Neural crest cell (in vitro differentiated cells): ENCODE measurements at regions not wholly inside any gene's neighbourhood (a gene's known extent, or its start where the extent isn't known, plus 50 kb on each side); places are given as distances from the start of the nearest gene placed in this dataset.

Source experiments
- DNase-seq: peaks from one replicate; pipeline ENCODE4 v3.0.0; 2021; ENCODE audit warnings: low read depth, mixed read lengths, low spot score
- H3K27ac Mint-ChIP-seq: one replicate; pipeline ENCODE4 v1.8.0; 2021; ENCODE audit warnings: mild to moderate bottlenecking, mixed read lengths; ENCODE audit not compliant: unreplicated experiment
- H3K27me3 Mint-ChIP-seq: 2 replicates; pipeline ENCODE4 v1.8.0; 2021; ENCODE audit warnings: low read depth, mild to moderate bottlenecking, mixed read lengths
- H3K36me3 Mint-ChIP-seq: 2 replicates; pipeline ENCODE4 v1.8.0; 2021; ENCODE audit warnings: low read depth, mild to moderate bottlenecking, mixed read lengths
- H3K4me1 Mint-ChIP-seq: 2 replicates; pipeline ENCODE4 v1.8.0; 2021; ENCODE audit warnings: mixed read lengths
- H3K4me3 Mint-ChIP-seq: one replicate; pipeline ENCODE4 v1.8.0; 2021; ENCODE audit warnings: mild to moderate bottlenecking, mixed read lengths
- H3K9me3 Mint-ChIP-seq: 2 replicates; pipeline ENCODE4 v1.8.0; 2021; ENCODE audit warnings: mixed read lengths
- TF ChIP-seq, protein P1 (sequence below): fragments of 200-600 bp; sonication (generic); conservative IDR thresholded peaks from 2 replicates; pipeline ENCODE4 v1.5.0; 2021; ENCODE audit warnings: antibody characterized with exemption, mild to moderate bottlenecking

DNA sequence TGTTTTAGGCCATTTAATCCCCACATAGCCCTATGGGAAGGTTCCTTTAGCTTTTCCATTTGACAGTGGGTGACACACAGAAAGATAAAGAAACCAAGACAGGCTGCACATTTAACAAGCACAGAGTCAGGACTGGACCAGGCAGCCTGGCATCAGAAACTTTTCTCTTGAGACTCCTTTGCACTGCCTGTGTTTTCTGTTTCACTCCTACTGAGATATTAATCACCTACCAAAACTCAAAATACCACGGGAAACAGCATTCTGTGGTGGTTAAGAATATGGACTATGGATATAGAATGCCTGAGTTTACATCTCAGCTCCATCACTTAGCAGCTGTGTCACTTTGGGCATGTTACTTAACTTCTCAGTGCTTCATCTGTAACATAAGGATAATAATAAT, 73.3 kb downstream of the CTAGE1 start:
- H3K4me1 Mint-ChIP-seq, result peaks cover 39% of the 10 kb centered on the region
- H3K27me3 Mint-ChIP-seq, result peaks cover 48% of the 10 kb centered on the region
- no peak for DNase-seq
- no peak overlapping the region for H3K27ac Mint-ChIP-seq
- H3K9me3 Mint-ChIP-seq, result no peaks in the 10 kb centered on the region
- TF ChIP-seq, protein P1, sequence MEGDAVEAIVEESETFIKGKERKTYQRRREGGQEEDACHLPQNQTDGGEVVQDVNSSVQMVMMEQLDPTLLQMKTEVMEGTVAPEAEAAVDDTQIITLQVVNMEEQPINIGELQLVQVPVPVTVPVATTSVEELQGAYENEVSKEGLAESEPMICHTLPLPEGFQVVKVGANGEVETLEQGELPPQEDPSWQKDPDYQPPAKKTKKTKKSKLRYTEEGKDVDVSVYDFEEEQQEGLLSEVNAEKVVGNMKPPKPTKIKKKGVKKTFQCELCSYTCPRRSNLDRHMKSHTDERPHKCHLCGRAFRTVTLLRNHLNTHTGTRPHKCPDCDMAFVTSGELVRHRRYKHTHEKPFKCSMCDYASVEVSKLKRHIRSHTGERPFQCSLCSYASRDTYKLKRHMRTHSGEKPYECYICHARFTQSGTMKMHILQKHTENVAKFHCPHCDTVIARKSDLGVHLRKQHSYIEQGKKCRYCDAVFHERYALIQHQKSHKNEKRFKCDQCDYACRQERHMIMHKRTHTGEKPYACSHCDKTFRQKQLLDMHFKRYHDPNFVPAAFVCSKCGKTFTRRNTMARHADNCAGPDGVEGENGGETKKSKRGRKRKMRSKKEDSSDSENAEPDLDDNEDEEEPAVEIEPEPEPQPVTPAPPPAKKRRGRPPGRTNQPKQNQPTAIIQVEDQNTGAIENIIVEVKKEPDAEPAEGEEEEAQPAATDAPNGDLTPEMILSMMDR, result no peak
- H3K36me3 Mint-ChIP-seq, result no peaks in the 10 kb centered on the region
- no peak overlapping the region for H3K4me3 Mint-ChIP-seq

DNA sequence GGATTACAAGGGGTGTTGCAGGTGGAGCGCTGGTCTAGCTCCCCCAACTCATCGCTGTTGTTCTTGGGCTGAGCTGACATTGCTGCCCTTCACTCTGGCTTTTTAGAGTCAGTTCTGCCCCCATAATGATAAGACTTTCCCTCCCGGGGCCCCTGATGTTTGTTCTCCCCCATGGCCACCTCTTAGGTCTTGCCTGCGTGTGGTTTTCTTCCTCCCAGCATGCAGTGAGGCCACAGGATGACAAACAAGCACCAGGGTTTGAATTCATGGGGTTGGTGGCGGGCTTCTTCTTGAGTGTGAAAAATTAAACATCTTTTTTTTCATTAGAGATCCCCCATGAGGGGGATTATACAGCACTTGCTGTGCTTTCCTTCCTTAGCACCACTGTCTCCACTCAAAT, 74.1 kb downstream of the CTAGE1 start:
- Mint-ChIP-seq H3K27ac (no peak overlapping the region), H3K27me3 (peaks cover 46% of the 10 kb centered on the region), H3K4me3 (no peak overlapping the region), H3K36me3 (no peaks in the 10 kb centered on the region), H3K4me1 (peaks cover 32% of the 10 kb centered on the region), H3K9me3 (no peaks in the 10 kb centered on the region)
- no peak for DNase-seq
- TF ChIP-seq, protein P1, result no peak

DNA sequence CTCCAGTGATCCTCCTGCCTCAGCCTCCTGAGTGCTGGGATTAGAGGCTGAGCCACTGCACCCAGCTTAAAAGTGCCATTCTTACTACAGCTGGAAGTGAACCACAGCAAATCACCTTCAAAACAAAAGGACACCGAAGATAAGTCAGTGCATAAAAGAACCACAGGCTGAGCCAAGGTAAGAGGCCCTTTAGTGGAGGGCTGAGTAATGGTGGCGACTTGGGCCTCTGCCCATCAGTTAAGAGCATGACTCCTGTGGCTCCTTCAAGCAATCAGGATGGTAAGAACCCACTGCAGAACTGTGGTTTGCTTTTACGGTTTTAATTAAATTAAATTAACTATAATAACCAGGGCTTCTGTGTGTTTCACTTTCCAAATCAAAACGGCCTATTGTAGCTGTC, 75.1 kb downstream of the CTAGE1 start:
- H3K27ac Mint-ChIP-seq, result no peak overlapping the region
- no peaks in the 10 kb centered on the region for H3K36me3 Mint-ChIP-seq
- H3K9me3 Mint-ChIP-seq, result no peaks in the 10 kb centered on the region
- TF ChIP-seq, protein P1, result no peak
- H3K4me3 Mint-ChIP-seq, result no peak overlapping the region
- H3K4me1 Mint-ChIP-seq, result peaks cover 25% of the 10 kb centered on the region
- no peak for DNase-seq
- peaks cover 44% of the 10 kb centered on the region for H3K27me3 Mint-ChIP-seq

DNA sequence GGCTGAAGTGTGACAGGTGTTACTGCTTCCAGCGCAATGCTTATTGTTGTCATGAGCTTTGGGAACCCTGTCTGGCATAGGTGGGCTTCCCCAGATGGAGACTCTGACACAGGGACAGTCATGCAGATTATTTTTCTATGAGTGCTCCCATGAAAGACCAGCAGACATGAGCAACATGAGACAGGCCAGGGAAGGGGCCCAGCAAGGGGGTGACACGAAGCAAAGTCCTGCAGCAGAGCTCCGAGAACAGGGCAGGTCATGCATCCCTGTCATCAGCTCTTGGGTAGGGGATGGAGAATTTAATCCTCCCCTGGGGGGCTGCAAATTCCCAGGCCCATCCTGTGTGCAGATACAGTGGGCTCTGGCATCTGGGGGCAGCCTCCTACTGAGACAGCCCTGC, 77.4 kb downstream of the CTAGE1 start:
- peaks cover 22% of the 10 kb centered on the region for H3K27me3 Mint-ChIP-seq
- H3K27ac Mint-ChIP-seq, result no peak overlapping the region
- TF ChIP-seq, protein P1, result no peak
- H3K4me3 Mint-ChIP-seq, result no peak overlapping the region
- no peak for DNase-seq
- peaks cover 4% of the 10 kb centered on the region for H3K4me1 Mint-ChIP-seq
- H3K9me3 Mint-ChIP-seq, result no peaks in the 10 kb centered on the region
- no peaks in the 10 kb centered on the region for H3K36me3 Mint-ChIP-seq

DNA sequence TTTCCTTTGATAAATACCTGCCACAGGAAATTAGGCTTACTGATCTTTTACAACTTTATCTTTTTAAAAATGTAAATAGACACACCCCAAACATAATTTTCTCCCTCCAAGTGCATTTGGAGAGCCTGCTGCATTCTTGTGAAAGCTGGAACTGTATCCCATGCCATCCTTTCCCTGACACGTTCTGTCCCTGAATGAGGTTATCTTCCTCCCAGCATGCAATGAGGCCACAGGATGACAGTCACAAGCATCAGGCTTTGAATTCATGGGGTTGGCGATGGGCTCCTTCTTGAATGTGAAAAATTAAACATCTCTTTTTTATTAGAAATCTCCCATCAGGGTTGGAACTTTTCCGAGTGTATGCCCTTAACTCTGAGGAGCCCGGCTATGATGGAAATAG, 77.8 kb downstream of the CTAGE1 start:
- peaks cover 6% of the 10 kb centered on the region for H3K4me1 Mint-ChIP-seq
- H3K27me3 Mint-ChIP-seq, result peaks cover 20% of the 10 kb centered on the region
- no peak for DNase-seq
- TF ChIP-seq, protein P1, result no peak
- no peaks in the 10 kb centered on the region for H3K36me3 Mint-ChIP-seq
- H3K4me3 Mint-ChIP-seq, result no peak overlapping the region
- no peak overlapping the region for H3K27ac Mint-ChIP-seq
- H3K9me3 Mint-ChIP-seq, result no peaks in the 10 kb centered on the region

DNA sequence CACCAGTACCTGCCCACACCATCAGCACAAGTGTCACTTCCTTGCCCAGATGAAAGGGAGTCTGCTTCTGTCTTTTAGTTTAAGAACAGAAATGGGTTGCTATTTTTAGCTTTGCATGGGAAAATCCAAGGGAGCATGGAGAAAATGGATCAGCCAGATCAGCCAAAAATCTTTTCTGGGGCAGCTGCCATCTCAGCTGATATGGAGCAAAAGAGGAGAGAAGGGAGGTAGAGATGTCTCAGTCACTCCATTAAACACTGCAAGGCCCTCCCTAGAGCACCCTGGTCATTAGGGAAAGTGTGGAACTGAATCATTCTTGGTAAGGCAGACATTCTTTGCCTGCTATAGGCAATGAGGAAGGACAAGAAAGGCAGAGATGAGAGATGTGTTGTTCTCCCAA, 79.9 kb downstream of the CTAGE1 start:
- no peaks in the 10 kb centered on the region for H3K9me3 Mint-ChIP-seq

More for the DNA sequence above, 79.9 kb downstream of the CTAGE1 start:
- Mint-ChIP-seq H3K27me3 (peaks cover 14% of the 10 kb centered on the region), H3K4me3 (no peak overlapping the region), H3K4me1 (peaks cover 7% of the 10 kb centered on the region), H3K36me3 (no peaks in the 10 kb centered on the region), H3K27ac (no peak overlapping the region)
- no peak for DNase-seq
- TF ChIP-seq, protein P1, result no peak
